GM21717 (cell line): ENCODE measurements at regions not wholly inside any gene's neighbourhood (a gene's known extent, or its start where the extent isn't known, plus 50 kb on each side); places are given as distances from the start of the nearest gene placed in this dataset.

Experiments used
- ATAC-seq: cut with Tn5 transposase; IDR thresholded peaks from one replicate; pipeline ENCODE4 v1.9.1; 2021; ENCODE audit warnings: mild to moderate bottlenecking, moderate library complexity; ENCODE audit not compliant: unreplicated experiment

GRCh38 chr6:80667006-80667405, 560.5 kb downstream of the BCKDHB start:
- ATAC-seq, result no peak

GRCh38 chr6:80658926-80659325, 552.5 kb downstream of the BCKDHB start:
- ATAC-seq, result no peak

- ATAC-seq, result no peak
Measured at GRCh38 chr6:80647156-80647555, 540.7 kb downstream of the BCKDHB start.

GRCh38 chr6:80643881-80644280, 537.4 kb downstream of the BCKDHB start:
- no peak for ATAC-seq

- no peak for ATAC-seq
Measured at GRCh38 chr6:80642452-80642851, 536.0 kb downstream of the BCKDHB start.

GRCh38 chr6:80641591-80641990, 535.1 kb downstream of the BCKDHB start:
- no peak for ATAC-seq

GRCh38 chr6:80640176-80640575, 533.7 kb downstream of the BCKDHB start:
- ATAC-seq, result no peak

- no peak for ATAC-seq
Measured at GRCh38 chr6:80639181-80639629, 532.7 kb downstream of the BCKDHB start.

- no peak for ATAC-seq
Measured at GRCh38 chr6:80638213-80639055, 532.0 kb downstream of the BCKDHB start.

GRCh38 chr6:80637312-80637711, 530.8 kb downstream of the BCKDHB start:
- ATAC-seq, result no peak

- ATAC-seq, result no peak
Measured at GRCh38 chr6:80636689-80637088, 530.2 kb downstream of the BCKDHB start.

GRCh38 chr6:80633412-80633811, 526.9 kb downstream of the BCKDHB start:
- ATAC-seq, result no peak

GRCh38 chr6:80625405-80625804, 518.9 kb downstream of the BCKDHB start:
- ATAC-seq, result no peak

GRCh38 chr6:80623066-80623815, 516.8 kb downstream of the BCKDHB start:
- ATAC-seq, result no peak

- no peak for ATAC-seq
Measured at GRCh38 chr6:80622641-80623040, 516.2 kb downstream of the BCKDHB start.

GRCh38 chr6:80618953-80619352, 512.5 kb downstream of the BCKDHB start:
- no peak for ATAC-seq

GRCh38 chr6:80610846-80611245, 504.4 kb downstream of the BCKDHB start:
- no peak for ATAC-seq

GRCh38 chr6:80608881-80609280, 502.4 kb downstream of the BCKDHB start:
- ATAC-seq, result no peak

GRCh38 chr6:80607811-80608391, 501.4 kb downstream of the BCKDHB start:
- ATAC-seq, result no peak

- ATAC-seq, result no peak
Measured at GRCh38 chr6:80605165-80605989, 498.9 kb downstream of the BCKDHB start.

- ATAC-seq, result no peak
Measured at GRCh38 chr6:80603679-80604078, 497.2 kb downstream of the BCKDHB start.
